T-cell (primary cell): ENCODE measurements at regions not wholly inside any gene's neighbourhood (a gene's known extent, or its start where the extent isn't known, plus 50 kb on each side); places are given as distances from the start of the nearest gene placed in this dataset.
A peak's percentile ranks its signal among the peaks of the same experiment; 100 is the strongest.

Source experiments
- ATAC-seq, 4 experiments: fragments of 200-7000 bp in 3 of 4; fragments of 150-1000 bp in 1 of 4; cut with Tn5 transposase; replicated peaks in 1 of 4; 1 replicate in 3 of 4; 2 replicates in 1 of 4; pipeline ENCODE4 v1.10.0; 2021; ENCODE audit warnings: moderate library complexity in 3 of 4, mild to moderate bottlenecking in 2 of 4, moderate number of reproducible peaks in 1 of 4
- CTCF ChIA-PET, 2 donors: fragments of 300-600 bp; sonication (Branson Sonifier 250); formaldehyde crosslinking; loops; one replicate each; lab custom pipeline; 2022; ENCODE audit warnings: antibody characterized with exemption in 2 of 2; lab: Charles Lee
- POLR2A ChIA-PET, 2 donors: fragments of 300-600 bp; sonication (Branson Sonifier 250); formaldehyde crosslinking; loops; one replicate each; lab custom pipeline; 2022; ENCODE audit warnings: antibody characterized with exemption in 2 of 2; lab: Charles Lee
- DNase-seq, 35 experiments: peaks; one replicate each; pipeline versions ENCODE4 v3.0.0 to v3.0.0-alpha.2; 2013 to 2023
- H3K27ac ChIP-seq: one replicate; pipeline ENCODE4 v1.5.1; 2013; ENCODE audit warnings: low read length
- H3K27me3 ChIP-seq, 2 experiments: replicated peaks in 1 of 2; 1 replicate in 1 of 2; 2 replicates in 1 of 2; pipeline versions ENCODE4 v1.6.1 to v1.7.0; 2013; ENCODE audit warnings: low read length in 1 of 2, mixed read lengths in 1 of 2; ENCODE audit not compliant: control insufficient read depth in 2 of 2, insufficient read depth in 2 of 2; ENCODE audit errors: extremely low read depth in 1 of 2
- H3K36me3 ChIP-seq, 2 donors: 1 replicate in 1 of 2; 2 replicates in 1 of 2; pipeline versions ENCODE4 v1.6.1 to v1.7.0; 2013; ENCODE audit warnings: low read length in 1 of 2; ENCODE audit not compliant: control insufficient read depth in 2 of 2, insufficient read depth in 1 of 2; ENCODE audit errors: extremely low read depth in 1 of 2
- H3K4me1 ChIP-seq, 2 experiments: 1 replicate in 1 of 2; 2 replicates in 1 of 2; pipeline versions ENCODE4 v1.6.1 to v1.7.0; 2013; ENCODE audit warnings: low read length in 2 of 2, mixed read lengths in 1 of 2; ENCODE audit not compliant: insufficient read depth in 2 of 2, control insufficient read depth in 1 of 2; ENCODE audit errors: extremely low read depth in 1 of 2
- H3K4me3 ChIP-seq, 2 donors: 1 replicate in 1 of 2; 2 replicates in 1 of 2; pipeline versions ENCODE4 v1.5.1 to v1.7.0; 2013; ENCODE audit warnings: mild to moderate bottlenecking in 2 of 2, low read length in 1 of 2, moderate library complexity in 1 of 2; ENCODE audit not compliant: control insufficient read depth in 1 of 2; ENCODE audit errors: extremely low read depth in 1 of 2
- H3K9me3 ChIP-seq: 2 replicates; pipeline ENCODE4 v1.7.0; 2013
- H3K27ac Mint-ChIP-seq, 2 donors: one replicate each; pipeline ENCODE4 v1.8.0; 2020 to 2021; ENCODE audit warnings: mild to moderate bottlenecking in 2 of 2, mixed read lengths in 2 of 2
- H3K27me3 Mint-ChIP-seq, 2 donors: one replicate each; pipeline ENCODE4 v1.8.0; 2021 to 2022; ENCODE audit warnings: mixed read lengths in 2 of 2
- H3K36me3 Mint-ChIP-seq: one replicate; pipeline ENCODE4 v1.8.0; 2021; ENCODE audit warnings: mixed read lengths
- H3K4me1 Mint-ChIP-seq, 3 donors: one replicate each; pipeline ENCODE4 v1.8.0; 2020 to 2022; ENCODE audit warnings: mixed read lengths in 3 of 3, mild to moderate bottlenecking in 1 of 3
- H3K4me3 Mint-ChIP-seq, 3 donors: one replicate each; pipeline ENCODE4 v1.8.0; 2020 to 2022; ENCODE audit warnings: mild to moderate bottlenecking in 3 of 3, mixed read lengths in 3 of 3, moderate library complexity in 3 of 3
- H3K9me3 Mint-ChIP-seq, 3 donors: one replicate each; pipeline ENCODE4 v1.8.0; 2020 to 2022; ENCODE audit warnings: mixed read lengths in 3 of 3
- WGBS: methylation state at CpG from one replicate; pipeline ENCODE4 v1.1.5; 2013; ENCODE audit warnings: missing lambda C conversion rate; ENCODE audit not compliant: insufficient coverage; 5-methylcytosine and 5-hydroxymethylcytosine counted together

- Mint-ChIP-seq H3K27ac (no peak overlapping the region), H3K36me3 (no peaks in the 10 kb centered on the region), H3K4me1 (peaks cover 0 to 9% (median 7%) of the 10 kb centered on the region in 3 donors), H3K27me3 (peaks cover 35 to 41% of the 10 kb centered on the region in 2 donors), H3K4me3 (no peak overlapping the region), H3K9me3 (peaks cover 0 to 4% (median 0%) of the 10 kb centered on the region in 3 donors)
- no peaks in the 10 kb centered on the region for H3K9me3 ChIP-seq
- H3K36me3 ChIP-seq: no peaks in the 10 kb centered on the region
- peaks cover 0 to 10% of the 10 kb centered on the region in 2 experiments for H3K4me1 ChIP-seq
- peaks cover 11 to 19% of the 10 kb centered on the region in 2 experiments for H3K27me3 ChIP-seq
- H3K4me3 ChIP-seq: no peak overlapping the region
- CTCF ChIA-PET: no interaction called here
- DNase-seq: no peak
- 90% methylated on average over 2 of the region's 2 CpGs for WGBS
- ATAC-seq: no peak
- H3K27ac ChIP-seq: no peak overlapping the region
- POLR2A ChIA-PET: no interaction called here
Measured at GRCh38 chr15:96051598-96051997, 278.9 kb upstream of the NR2F2 start.

GRCh38 chr15:96052154-96052553 lies 278.3 kb upstream of the NR2F2 start:
- no peak overlapping the region for H3K4me3 ChIP-seq
- ChIA-PET POLR2A (no interaction called here), CTCF (no interaction called here)
- H3K27ac Mint-ChIP-seq: no peak overlapping the region
- peaks cover 0 to 10% of the 10 kb centered on the region in 2 experiments for H3K4me1 ChIP-seq
- WGBS: 60% methylated on average over 3 of the region's 4 CpGs
- no peak for DNase-seq
- peak overlapping the region in 1 of 3 donors; percentile 47 for H3K4me3 Mint-ChIP-seq
- H3K9me3 ChIP-seq: no peaks in the 10 kb centered on the region
- no peaks in the 10 kb centered on the region for H3K36me3 ChIP-seq
- H3K9me3 Mint-ChIP-seq: peaks cover 0 to 4% (median 0%) of the 10 kb centered on the region in 3 donors
- no peak overlapping the region for H3K27ac ChIP-seq
- H3K27me3 Mint-ChIP-seq: peaks cover 35 to 42% of the 10 kb centered on the region in 2 donors
- H3K36me3 Mint-ChIP-seq: no peaks in the 10 kb centered on the region
- H3K27me3 ChIP-seq: peaks cover 10 to 19% of the 10 kb centered on the region in 2 experiments
- peaks cover 0 to 9% (median 7%) of the 10 kb centered on the region in 3 donors for H3K4me1 Mint-ChIP-seq
- ATAC-seq: no peak

GRCh38 chr15:96052572-96053030 lies 277.9 kb upstream of the NR2F2 start:
- Histone ChIP-seq H3K27me3 (peaks cover 7 to 19% of the 10 kb centered on the region in 2 experiments), H3K9me3 (no peaks in the 10 kb centered on the region), H3K27ac (no peak overlapping the region), H3K4me1 (peaks cover 0 to 10% of the 10 kb centered on the region in 2 experiments), H3K36me3 (no peaks in the 10 kb centered on the region), H3K4me3 (peak overlapping the region in 1 of 2 donors; percentile 57)
- DNase-seq: no peak
- no peak for ATAC-seq
- Mint-ChIP-seq H3K27ac (no peak overlapping the region), H3K9me3 (peaks cover 0 to 4% (median 2%) of the 10 kb centered on the region in 3 donors), H3K4me3 (peak overlapping the region in 1 of 3 donors; percentile 47), H3K36me3 (no peaks in the 10 kb centered on the region), H3K4me1 (peaks cover 0 to 9% (median 7%) of the 10 kb centered on the region in 3 donors), H3K27me3 (peaks cover 34 to 42% of the 10 kb centered on the region in 2 donors)
- WGBS: 10% methylated on average over 12 of the region's 18 CpGs
- CTCF ChIA-PET: no interaction called here
- POLR2A ChIA-PET: no interaction called here

GRCh38 chr15:96053031-96053780 lies 277.3 kb upstream of the NR2F2 start:
- Histone ChIP-seq H3K4me3 (peak overlapping the region in 1 of 2 donors; percentile 57), H3K27ac (no peak overlapping the region), H3K9me3 (no peaks in the 10 kb centered on the region), H3K4me1 (peaks cover 0 to 10% of the 10 kb centered on the region in 2 experiments), H3K27me3 (peaks cover 7 to 19% of the 10 kb centered on the region in 2 experiments), H3K36me3 (no peaks in the 10 kb centered on the region)
- ATAC-seq: no peak
- peak overlapping the region in 2 of 3 donors; percentile 39 to 47 for H3K4me3 Mint-ChIP-seq
- H3K4me1 Mint-ChIP-seq: peaks cover 0 to 9% (median 7%) of the 10 kb centered on the region in 3 donors
- ChIA-PET CTCF (no interaction called here), POLR2A (no interaction called here)
- no peak overlapping the region for H3K27ac Mint-ChIP-seq
- H3K27me3 Mint-ChIP-seq: peaks cover 34 to 43% of the 10 kb centered on the region in 2 donors
- 9% methylated on average over 25 of the region's 36 CpGs for WGBS
- peak in 1 of 35 experiments; percentile 2 for DNase-seq
- H3K36me3 Mint-ChIP-seq: no peaks in the 10 kb centered on the region
- H3K9me3 Mint-ChIP-seq: peaks cover 0 to 4% (median 2%) of the 10 kb centered on the region in 3 donors

- H3K4me3 ChIP-seq: peak overlapping the region in 1 of 2 donors; percentile 57
- Mint-ChIP-seq H3K27ac (no peak overlapping the region), H3K4me1 (peaks cover 0 to 12% (median 7%) of the 10 kb centered on the region in 3 donors), H3K4me3 (peak overlapping the region in 2 of 3 donors; percentile 39 to 47), H3K27me3 (peaks cover 34 to 43% of the 10 kb centered on the region in 2 donors), H3K36me3 (no peaks in the 10 kb centered on the region), H3K9me3 (peaks cover 0 to 4% (median 2%) of the 10 kb centered on the region in 3 donors)
- DNase-seq: no peak
- ATAC-seq: no peak
- no peak overlapping the region for H3K27ac ChIP-seq
- ChIA-PET CTCF (no interaction called here), POLR2A (no interaction called here)
- H3K36me3 ChIP-seq: no peaks in the 10 kb centered on the region
- H3K4me1 ChIP-seq: peaks cover 0 to 10% of the 10 kb centered on the region in 2 experiments
- WGBS: 33% methylated on average over 6 of the region's 14 CpGs
- H3K27me3 ChIP-seq: peaks cover 7 to 19% of the 10 kb centered on the region in 2 experiments
- H3K9me3 ChIP-seq: no peaks in the 10 kb centered on the region
Measured at GRCh38 chr15:96053781-96054428, 276.6 kb upstream of the NR2F2 start.

GRCh38 chr15:96054621-96055020 lies 275.9 kb upstream of the NR2F2 start:
- H3K27me3 Mint-ChIP-seq: peaks cover 30 to 43% of the 10 kb centered on the region in 2 donors
- WGBS: 88% methylated on average over 3 of the region's 6 CpGs
- CTCF ChIA-PET: no interaction called here

More at GRCh38 chr15:96054621-96055020, 275.9 kb upstream of the NR2F2 start:
- no peak overlapping the region for H3K27ac ChIP-seq
- peaks cover 0 to 10% of the 10 kb centered on the region in 2 experiments for H3K4me1 ChIP-seq
- Mint-ChIP-seq H3K4me1 (peaks cover 0 to 12% (median 7%) of the 10 kb centered on the region in 3 donors), H3K27ac (no peak overlapping the region), H3K36me3 (no peaks in the 10 kb centered on the region), H3K4me3 (no peak overlapping the region), H3K9me3 (peaks cover 0 to 4% (median 2%) of the 10 kb centered on the region in 3 donors)
- no peak overlapping the region for H3K4me3 ChIP-seq
- no peaks in the 10 kb centered on the region for H3K36me3 ChIP-seq
- no peaks in the 10 kb centered on the region for H3K9me3 ChIP-seq
- peaks cover 7 to 19% of the 10 kb centered on the region in 2 experiments for H3K27me3 ChIP-seq
- DNase-seq: no peak
- ATAC-seq: no peak
- POLR2A ChIA-PET: no interaction called here
